Keratinocyte (primary cell): ENCODE measurements at regions not wholly inside any gene's neighbourhood (a gene's known extent, or its start where the extent isn't known, plus 50 kb on each side); places are given as distances from the start of the nearest gene placed in this dataset.

Experiments
- CTCF ChIP-seq, 3 experiments: IDR thresholded peaks in 1 of 3; conservative IDR thresholded peaks in 1 of 3; optimal IDR thresholded peaks in 1 of 3; 2 replicates in 2 of 3; 3 replicates in 1 of 3; pipeline versions ENCODE3 to v1.5.1; 2011; ENCODE audit warnings: low read length in 3 of 3, mild to moderate bottlenecking in 3 of 3, moderate library complexity in 2 of 3, control low read depth in 1 of 3, inconsistent platforms in 1 of 3; ENCODE audit not compliant: insufficient read depth in 2 of 3; ENCODE audit errors: extremely low read depth in 1 of 3
- EZH2 ChIP-seq: IDR thresholded peaks from one replicate; pipeline ENCODE4 v1.6.1; 2012; ENCODE audit warnings: inconsistent platforms, mild to moderate bottlenecking, low read length, moderate library complexity

- TF ChIP-seq CTCF (optimal IDR thresholded peaks at IDR 0.05 in 1 of 3, IDR thresholded peaks at IDR 0.05 in 1 of 3, conservative IDR thresholded peaks at IDR 0.05 in 1 of 3; ENCODE audit: extremely low read depth in 1 of 3, insufficient read depth in 2 of 3, low read length in 3 of 3) (no peak), EZH2 (no peak)
These were observed 255.6 kb upstream of the DPYD start for GRCh38 chr1:98176414-98176813.
